ENCODE measurements at regions not wholly inside any gene's neighbourhood (a gene's known extent, or its start where the extent isn't known, plus 50 kb on each side); places are given as distances from the start of the nearest gene placed in this dataset.
A peak's percentile ranks its signal among the peaks of the same experiment; 100 is the strongest.

DNA sequence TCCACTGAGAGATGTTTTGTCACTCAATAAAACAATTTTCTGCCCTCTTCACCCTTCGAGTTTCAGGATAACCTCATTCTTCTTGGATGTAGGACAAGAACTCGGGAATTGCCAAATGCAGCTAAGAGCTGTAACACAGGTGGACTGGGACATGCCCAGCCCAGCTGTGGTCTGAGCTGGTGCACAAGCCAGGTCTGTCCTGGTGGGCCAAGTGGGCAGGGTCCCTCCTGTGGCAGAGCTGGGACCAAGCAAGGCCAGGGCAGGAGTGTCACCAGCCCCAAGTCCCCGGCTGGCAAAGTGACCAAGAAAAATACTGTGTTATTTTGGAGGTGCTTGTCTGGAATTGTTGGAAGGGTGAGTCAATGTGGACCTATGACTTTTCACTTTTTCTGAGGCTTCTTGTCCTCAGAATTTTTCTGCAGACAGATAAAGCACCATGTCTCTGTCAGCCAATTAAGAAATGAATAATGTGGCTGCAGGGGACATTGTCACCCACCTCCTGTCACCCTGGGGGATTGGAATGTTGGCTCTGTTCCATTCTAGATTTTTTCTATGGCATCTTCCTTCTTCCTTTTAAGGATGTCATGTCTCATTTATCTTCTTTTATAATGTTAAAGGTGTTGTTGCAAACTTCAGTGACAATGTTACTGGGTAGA lies 645.2 kb upstream of the EPHA6 start:
- no peak for DNase-seq (ENCODE audit: low read depth)

DNA sequence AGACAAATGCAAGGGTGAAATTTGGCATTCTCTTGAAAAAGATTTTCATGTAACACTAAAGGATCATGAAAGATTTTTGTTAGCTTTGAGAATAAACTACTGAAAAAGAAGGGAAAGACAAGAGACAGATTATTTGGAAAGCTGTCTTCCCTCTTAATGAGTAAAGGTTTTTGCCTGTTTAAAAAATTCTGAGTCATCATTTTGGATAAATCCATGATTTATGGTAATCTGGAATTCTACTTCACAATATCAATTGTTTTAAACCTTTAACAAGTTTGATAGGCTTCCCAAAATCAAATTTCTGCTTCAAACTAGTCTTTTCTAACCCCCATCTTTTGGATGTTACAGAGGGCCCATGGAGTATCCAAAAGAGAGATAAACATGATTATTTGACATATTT lies 641.5 kb upstream of the EPHA6 start:
- no peak for DNase-seq (ENCODE audit: low read depth)

DNA sequence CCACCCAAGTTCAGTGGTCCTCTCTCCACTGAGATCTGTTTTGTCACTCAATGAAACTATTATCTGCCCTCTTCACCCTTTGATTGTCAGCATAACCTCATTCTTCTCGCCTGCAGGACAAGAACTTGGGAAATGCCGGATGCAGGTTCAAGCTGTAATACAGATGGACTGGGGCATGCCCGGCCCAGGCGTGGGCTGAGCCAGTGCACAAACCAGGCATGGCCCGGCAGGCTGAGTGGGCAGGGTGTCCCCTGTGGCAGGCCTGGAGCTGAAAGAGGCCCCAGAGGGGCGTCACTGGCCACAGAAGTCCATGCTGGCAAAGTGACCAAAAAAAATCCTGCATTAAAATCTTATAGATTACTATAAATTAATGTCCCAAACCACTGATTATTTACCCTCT lies 638.9 kb upstream of the EPHA6 start:
- no peak for DNase-seq (ENCODE audit: low read depth)

DNA sequence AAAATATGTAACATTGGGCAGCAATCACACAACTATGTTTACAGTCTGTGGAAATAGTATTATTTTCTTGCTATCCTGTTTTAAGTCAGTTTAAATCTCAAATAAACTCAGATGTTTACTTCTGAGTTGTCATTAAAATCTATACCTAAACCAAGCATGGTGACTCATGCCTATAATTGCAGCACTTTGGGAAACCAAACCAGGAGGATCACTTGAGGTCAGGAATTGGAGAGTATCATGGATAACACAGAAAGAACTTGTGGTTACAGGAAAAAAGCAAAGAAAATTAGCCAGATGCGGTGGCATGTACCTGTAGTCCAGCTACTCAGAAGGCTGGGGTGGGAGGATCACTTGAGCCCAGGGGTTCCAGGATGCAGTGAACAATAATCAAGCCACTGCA lies 631.6 kb upstream of the EPHA6 start:
- no peak for DNase-seq (ENCODE audit: low read depth)

DNA sequence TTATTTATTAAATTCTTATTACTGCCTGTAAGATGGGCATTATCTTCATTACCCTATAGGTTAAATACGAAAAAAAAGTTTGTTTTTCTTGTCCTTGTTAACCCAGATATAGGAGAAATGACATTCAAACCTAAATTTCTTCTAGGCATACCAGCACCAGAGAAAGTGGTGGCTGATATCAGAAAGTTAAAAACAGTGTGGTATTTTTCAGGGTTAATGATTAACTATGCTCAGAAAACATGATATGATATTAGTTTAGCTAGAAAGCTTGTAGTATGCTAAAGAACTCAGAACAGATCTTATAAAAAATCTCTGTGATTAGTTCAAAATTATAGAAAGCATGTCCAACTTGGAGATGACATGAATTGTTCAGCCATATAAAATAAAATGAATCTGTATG lies 630.5 kb upstream of the EPHA6 start:
- DNase-seq (ENCODE audit: low read depth): no peak

DNA sequence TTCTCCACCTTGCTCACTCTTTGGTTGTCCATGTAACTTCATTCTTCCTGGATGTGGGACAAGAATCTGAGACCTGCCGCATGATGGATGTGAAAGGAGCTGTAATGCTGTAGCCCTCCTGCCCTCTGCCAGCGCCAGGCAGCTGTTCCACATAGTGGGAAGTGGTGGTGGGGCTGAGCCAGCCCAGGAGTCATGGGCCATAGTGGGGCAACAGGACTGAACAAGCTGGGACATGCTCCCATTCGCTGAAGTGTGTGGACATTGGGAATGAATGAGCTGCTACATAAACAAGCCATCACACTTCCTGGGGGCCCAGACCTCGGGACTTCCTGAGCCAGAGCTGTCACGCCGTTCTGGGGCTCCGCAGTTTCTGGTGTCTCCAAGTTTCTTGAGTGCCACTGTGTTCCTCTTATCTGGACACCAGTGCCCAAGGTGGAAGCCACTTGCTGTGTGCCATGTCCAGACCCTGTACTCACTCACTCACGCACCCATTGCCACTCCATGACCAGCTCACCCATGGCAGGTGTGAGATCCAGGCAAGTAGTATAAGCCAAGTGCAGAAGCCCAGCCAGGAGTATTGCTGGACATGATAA lies 624.3 kb upstream of the EPHA6 start:
- no peak for DNase-seq (ENCODE audit: low read depth)

DNA sequence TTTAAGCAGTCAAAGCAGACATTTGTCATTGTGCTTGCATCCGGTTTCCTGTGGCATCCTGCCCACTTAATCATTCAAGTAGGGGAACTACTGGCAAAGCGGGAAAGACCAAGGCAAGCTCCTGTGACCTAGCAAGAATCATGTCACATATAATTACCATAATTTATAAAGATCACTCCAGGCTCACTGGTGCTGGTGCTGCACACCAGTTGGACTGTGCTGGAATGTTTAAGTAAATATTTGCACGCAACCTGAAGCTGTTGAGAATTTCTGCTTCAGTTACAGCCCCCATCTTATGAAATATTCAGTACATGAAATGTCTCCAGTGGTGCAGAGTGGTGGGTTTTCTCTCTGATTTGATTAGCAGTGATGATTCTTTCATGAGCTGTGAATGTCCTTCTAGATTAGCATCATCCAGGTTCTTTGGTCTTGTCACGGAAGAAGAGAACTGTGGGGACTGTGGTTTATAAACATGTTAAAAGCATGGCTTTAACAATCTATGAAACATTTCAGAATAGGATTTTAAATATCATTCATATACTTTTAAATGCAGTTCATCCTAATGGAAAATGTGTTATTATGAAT lies 621.3 kb upstream of the EPHA6 start:
- no peak for DNase-seq (ENCODE audit: low read depth)

DNA sequence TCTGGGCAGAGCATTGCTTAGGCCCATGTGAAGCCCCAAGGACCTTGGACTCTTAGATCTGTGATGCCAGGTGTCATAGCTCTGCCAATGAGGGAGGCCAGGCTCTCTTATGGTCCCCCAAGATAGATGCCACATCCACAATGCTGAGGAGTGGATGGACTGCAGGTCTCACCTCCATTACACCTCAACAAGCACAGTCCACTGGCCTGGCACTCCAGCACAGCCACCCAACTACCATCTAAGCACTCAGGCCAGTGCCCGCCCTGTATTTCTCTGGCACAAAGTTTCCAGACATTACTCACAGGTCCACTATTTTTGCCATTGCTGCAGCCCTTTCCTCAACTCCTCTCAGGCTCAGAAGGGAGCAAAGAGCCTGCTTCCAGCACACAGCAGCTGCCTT lies 613.5 kb upstream of the EPHA6 start:
- DNase-seq (ENCODE audit: low read depth): no peak

DNA sequence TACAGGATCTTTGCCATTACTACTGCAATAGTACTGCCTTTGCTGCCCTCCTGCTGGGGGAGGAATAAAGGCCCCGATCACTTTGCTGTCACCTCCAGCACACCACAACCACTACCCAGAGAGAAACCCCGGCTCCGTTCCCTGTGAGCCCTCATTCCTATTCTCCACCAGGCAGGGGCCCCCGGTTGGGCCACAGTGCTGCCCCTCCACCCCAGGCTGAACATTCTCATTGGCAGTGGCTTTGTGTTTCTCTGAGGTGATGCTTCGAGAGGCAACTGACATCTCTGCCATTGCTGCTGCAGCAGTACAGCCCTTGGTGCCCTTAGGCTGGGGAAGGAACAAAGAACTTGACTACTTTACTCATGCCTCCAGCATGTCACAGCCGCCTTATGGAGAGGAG lies 612.9 kb upstream of the EPHA6 start:
- DNase-seq (ENCODE audit: low read depth): no peak

DNA sequence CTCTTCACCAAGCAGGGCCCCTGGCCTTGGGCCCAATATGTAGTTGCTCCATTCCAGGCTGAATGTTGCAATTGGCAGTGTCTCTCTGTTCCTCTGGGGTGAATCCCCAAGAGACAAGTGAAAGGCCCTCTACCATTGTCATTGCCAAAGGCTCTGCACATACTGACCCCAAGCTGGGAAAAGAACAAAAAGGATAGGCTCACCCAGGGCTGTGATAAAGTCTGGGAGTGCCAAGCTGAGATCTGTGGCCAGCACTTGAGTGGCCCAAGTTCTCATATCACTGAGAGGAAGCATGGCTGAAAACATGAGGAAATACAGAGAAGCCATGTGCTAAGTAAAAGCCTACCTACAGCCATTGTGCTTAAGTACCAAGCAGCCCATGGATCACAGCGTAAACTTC lies 612.2 kb upstream of the EPHA6 start:
- no peak for DNase-seq (ENCODE audit: low read depth)

DNA sequence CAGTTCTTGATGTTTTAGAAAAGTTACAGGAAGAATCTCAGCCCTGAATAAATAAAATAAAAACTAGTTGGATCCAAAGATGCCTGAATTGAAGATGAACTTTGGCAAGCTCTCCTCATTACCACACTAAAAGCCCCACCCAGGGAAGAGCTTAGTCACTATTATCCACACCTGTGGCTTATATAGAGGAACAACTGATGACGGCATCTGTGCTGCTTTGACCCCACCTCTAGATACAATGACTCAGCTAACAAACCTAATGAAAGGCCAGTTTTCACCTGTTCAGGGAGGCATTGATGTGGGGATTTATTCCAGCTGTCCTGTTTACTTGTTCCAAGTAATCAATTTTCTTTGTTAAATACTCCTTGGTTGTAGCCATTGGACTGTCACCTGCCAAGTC lies 604.7 kb upstream of the EPHA6 start:
- DNase-seq (ENCODE audit: low read depth): no peak

DNA sequence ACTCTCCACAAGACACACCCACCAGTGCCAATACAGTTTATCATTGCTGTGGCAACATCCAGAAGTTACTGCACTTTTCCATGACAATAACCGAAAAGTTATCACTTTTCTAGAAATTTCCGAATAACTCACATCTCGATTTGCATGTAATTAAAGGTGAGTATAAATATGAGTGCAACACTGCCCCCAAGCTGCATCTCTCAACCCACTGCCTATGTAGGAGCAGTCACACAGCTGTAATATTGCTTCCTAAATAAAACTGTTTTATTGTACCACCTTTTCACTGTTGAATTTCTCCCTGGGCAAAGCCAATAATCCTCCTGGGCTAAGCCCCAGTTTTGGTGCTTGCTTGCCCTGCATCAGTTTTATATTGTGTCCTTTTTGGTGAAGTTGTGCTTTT lies 601.0 kb upstream of the EPHA6 start:
- DNase-seq (ENCODE audit: low read depth): no peak

DNA sequence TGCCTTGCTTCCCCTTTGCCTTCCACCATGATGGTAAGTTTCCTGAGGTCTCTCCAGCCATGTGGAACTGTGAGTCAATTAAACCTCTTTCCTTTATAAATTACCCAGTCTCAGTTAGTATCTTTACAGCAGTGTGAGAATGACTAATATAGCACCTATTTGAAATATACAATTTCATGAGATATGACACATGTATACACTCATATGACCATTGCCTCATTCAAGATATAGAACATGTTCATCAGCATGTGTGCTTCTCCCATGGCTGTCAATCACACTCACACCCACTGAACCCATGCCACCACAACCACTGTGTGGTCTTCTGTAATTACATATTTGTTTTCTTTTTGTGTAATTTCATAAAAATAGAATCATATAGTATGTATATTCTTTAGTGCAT lies 599.5 kb upstream of the EPHA6 start:
- no peak for DNase-seq (ENCODE audit: low read depth)

DNA sequence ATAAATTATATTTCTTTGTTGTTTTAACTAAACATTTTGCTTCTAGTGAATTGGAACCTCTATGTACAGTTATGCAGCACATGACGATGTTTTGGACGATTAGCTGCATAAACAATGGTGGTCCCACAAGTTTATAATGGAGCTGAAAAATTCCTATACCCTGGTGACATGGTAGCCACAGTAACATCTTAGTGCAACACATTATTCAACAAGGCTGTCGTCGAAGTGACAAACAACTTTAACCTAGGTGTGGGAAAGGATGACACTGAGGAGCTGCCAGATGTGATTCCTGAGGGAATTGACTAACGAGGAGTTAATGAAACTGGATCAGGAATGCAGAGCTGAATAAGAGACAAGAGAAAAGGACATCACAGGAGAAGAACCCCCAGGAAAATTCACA lies 588.9 kb upstream of the EPHA6 start:
- DNase-seq (ENCODE audit: low read depth): no peak

DNA sequence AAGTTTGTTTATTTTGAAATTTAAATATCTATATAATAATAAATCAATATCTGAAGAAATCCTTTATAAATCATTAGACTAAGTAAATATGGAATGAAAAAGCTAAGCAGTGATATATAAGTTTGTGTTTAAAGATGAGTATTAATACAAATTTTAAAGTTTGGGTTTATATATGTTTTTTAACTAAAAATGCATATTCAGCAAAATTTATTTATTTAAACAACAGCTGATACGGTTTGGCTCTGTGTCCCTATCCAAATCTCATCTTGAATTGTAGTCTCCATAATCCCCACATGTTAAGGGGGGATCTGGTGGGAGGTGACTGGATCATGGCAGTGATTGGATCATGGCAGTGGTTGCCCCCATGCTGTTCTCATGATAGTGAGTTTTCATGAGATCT lies 580.7 kb upstream of the EPHA6 start:
- DNase-seq (ENCODE audit: low read depth): no peak

DNA sequence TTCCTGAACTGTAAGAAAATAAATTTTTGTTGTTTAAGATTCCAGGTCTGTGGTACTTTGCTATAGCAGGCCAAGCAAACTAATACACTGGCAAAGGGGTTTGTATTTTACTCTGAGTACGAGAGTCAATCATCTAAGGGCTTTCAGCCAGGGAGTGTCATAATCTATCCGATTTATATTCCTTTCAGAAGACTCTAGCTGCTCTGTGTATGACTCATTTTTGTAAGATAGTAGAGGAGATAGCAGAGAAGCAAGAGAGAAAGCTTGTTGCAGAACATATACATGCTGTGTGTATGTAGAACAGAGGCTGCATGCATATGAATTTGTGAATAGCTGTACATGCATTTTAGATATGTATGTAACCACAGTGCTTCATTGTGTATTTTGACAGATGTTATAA lies 577.9 kb upstream of the EPHA6 start:
- DNase-seq (ENCODE audit: low read depth): no peak

DNA sequence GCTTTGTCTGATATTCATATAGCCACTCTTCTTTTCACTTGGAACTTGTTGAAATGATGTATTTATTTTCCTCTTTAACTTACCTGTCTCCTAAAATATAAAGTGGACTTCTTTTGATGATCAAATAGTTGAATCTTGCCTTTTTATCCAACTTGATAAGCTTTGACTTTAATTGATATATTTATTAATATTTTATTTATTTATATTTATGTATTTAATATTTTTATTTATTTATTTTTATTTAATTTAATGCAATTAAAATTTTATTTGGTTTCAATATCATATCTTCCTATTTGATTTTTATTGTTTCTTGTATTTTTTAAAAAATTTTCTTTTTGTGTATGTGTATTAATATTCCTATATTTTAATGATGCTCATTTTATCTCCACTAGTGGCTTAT lies 555.1 kb upstream of the EPHA6 start:
- DNase-seq (ENCODE audit: low read depth): no peak

DNA sequence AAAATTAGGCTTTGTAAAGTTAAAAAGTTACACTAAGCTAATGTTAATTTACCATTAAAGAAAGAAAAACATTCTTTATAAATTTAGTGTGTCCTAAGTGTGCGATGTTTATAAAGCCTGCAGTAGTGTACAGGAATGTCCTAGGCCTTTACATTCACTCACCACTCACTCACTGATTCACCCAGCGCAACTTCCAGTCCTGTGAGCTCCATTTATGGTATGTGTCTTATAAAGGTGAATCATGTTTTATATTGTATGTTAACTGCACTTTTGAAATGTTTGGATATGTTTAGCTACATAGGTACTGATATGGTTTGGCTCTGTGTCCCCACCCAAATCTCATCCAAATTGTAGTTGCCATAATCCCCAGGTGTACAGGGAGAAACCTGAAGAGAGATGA lies 549.7 kb upstream of the EPHA6 start:
- no peak for DNase-seq (ENCODE audit: low read depth)

DNA sequence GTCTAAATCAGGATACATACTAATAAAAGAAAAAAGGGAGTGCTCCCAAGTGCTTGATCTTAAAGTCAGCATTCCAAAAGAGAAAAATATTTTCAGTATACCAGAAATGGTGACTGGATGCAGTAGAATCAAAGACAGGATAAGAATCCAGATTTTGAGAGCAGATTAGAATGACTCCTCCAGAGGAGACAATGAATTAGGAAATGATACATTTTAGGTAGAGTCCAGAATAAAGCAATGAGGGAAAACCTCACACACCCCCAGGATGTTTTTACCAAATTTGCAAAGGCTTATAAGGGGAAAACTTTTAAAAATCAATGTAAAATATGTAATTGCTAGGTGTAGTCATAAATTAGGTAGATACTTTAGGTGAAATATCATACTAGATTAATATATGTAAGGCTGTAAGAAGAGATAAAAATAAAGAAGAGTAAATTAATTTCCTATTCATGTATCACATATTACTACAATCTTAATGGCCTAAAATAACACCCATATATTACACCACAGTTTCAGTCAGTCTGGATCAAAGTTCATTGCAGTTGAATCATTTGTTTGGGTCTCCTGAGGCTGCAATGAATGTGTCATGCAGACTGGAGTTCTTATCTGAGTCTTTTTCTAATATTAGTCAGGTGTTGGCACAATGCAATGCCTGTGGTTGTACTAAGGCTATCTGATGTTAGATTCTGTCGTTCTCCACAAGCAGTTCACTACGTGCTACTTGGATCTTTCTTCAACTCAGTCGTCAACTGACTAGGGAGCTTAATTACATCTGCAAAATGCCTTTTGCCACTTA lies 547.8 kb upstream of the EPHA6 start:
- peak; percentile 5 for DNase-seq (ENCODE audit: low read depth)

DNA sequence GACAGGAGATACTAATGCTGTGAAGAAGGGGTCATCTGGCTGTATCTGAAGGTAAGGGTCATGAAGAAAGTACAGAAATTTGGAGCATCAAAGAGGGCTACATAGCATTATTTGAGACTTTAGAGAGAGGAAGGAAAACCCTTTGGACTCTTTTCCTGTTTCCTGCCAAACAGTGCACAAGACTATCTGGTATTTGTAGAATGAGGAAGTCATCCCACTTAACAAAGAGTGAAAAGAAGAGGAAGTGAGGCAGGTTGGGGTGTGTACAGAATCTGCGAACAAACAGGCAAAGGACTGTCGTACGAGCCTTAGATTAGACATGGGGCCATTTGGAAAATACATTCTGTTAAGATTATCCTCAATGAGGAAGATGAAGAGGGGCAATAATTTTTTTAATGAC lies 546.8 kb upstream of the EPHA6 start:
- DNase-seq (ENCODE audit: low read depth): no peak

DNA sequence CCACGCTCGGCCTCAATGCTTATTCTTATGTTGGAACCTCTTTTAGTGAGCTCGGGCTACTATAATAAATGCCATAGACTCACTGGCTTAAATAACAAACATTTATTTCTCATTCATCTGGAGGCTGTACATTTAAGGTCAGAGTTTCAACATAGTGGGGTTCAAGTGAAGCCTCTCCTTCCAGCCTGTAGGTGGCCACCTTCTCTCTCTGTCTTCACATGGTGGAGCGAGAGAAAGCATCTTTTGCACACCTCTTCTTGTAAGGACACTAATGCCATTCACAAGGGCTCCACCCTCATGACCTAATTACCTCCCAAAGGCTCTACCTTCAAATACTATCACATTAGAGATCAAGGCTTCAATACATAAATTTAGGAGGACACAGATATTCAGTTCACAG lies 520.3 kb upstream of the EPHA6 start:
- no peak for DNase-seq (ENCODE audit: low read depth)

DNA sequence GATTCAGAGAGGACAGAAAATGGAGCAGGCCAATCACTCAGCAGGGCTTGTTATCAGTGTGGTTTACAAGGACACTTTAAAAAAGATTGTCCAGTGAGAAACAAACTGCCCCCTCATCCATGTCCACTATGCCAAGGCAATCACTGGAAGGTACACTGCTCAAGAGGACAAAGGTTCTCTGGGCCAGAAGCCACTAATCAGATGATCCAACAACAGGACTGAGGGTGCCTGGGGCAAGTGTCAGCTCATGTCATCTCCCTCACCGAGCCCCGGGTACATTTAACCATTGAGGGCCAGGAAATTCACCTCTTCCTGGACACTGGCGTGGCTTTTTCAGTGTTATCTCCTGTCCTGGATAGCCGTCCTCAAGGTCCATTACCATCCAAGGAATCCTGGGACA lies 513.7 kb upstream of the EPHA6 start:
- DNase-seq (ENCODE audit: low read depth): no peak

DNA sequence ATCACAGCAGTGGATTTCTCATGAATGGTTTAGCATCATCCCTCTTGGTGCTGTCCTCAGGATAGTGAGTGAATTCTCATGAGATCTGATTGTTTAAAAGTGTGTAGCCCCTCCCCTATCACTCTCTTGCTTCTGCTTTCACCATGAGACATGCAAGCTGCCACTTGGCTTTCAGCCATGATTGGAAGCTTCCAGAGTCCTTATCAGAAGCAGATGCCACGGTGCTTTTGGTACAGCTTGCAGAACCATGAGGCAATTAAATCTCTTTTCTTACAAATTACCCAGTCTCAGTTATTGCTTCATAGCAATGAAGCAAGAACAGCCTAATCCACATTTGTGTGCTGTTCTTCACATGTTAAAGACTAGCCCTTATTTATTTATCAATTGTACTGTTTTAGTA lies 495.2 kb upstream of the EPHA6 start:
- DNase-seq (ENCODE audit: low read depth): no peak
